KG1 (cell line): ENCODE measurements at regions not wholly inside any gene's neighbourhood (a gene's known extent, or its start where the extent isn't known, plus 50 kb on each side); places are given as distances from the start of the nearest gene placed in this dataset.

Experiments used
- DNase-seq: peaks from one replicate; lab custom pipeline; 2025; lab: John Stamatoyannopoulos, UW

DNA sequence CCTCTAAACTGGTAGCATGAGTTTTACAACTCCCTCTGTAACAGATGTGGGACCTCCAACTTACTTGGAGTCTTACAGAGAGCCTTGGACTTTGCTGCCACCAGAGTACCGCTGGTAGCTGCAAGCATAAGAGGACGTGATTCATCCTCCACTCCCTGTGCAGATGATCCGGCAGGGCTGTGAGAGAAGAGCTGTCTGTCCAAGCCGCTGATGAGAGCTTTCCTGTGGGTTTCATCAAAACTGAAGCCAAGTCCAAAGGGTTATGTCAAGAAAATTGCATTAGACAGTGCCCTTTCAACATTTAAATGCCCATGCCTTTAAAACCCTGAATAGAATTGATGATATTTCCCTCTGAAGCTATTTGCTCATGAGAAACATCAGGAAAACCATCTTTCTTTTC is 85.8 kb downstream of the LLPH start:
- DNase-seq: no peak

GRCh38 chr12:66043035-66043434 is 87.5 kb downstream of the LLPH start:
- DNase-seq: no peak

DNA sequence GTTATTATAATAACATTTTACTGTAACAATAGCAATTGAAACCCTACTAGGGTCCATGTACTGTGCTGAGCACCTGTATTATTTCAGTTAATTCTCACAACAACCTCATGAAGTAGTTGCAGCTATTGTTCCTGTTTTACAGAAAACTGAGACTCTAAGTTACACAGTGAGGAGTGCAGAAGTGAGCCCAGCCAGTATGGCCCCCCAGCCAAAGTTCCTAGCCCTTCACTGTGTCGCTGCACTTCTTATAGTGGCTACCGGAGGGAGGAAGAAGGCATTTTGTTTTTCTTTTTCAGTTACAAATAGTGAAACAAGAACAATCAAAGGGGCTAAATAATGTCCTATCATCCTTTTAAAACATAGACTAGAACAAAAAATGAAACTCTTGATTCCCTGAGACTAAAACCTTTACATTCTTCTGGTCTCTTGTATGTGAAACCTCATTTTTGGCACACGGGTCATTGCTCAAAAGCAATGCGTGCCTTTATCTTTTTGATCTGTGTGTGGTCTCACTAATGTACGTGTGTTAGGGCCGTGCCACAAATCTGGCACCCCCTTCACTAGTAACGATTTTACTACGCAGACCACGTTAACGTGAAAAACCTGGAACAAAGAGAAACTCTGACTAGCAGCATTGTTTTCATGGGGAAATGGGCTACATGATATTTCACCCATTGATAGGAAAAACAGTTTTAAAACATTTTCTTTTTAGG is 88.7 kb downstream of the LLPH start:
- DNase-seq: no peak

- no peak for DNase-seq
Observed at GRCh38 chr12:66036317-66036716, 94.2 kb downstream of the LLPH start.

- DNase-seq: peak; percentile 28
Observed at GRCh38 chr12:66035288-66035966, 95.1 kb downstream of the LLPH start.

DNA sequence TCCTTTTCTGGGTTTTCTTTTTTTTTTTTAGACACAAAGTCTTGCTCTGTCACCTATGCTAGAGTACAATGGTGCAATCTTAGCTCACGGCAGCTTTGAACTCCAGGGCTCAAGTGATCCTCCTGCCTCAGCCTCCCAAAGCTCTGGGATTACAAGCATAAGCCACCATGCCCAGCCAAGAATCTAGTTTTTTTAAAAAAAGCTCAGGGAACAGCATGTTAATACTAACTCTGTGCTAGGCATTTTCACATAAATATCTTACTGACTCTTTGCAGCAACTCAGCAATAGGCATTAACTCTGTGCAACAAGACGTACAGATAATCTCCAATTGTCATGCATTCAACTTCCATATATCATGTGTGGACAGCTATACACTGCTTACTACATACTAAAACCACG is 97.4 kb downstream of the LLPH start:
- DNase-seq: no peak

DNA sequence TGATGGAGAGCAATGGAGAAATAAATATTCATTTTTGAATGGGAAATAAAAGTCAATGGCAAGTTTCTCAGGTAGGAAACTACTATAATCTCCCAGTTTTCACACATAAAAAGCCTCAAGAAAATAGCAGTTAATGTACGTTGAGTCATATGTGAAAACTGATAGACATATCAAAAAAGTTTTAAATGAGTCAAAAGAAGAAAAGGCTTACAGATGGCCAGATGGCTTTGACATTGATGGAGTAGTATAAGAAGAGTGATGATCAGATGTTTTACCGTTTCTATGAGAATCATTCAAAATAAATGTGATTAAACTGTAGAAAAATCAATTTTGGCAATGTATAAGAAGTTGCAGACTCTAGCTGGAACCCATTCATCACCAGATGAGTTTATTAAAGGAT is 97.8 kb downstream of the LLPH start:
- DNase-seq: no peak

DNA sequence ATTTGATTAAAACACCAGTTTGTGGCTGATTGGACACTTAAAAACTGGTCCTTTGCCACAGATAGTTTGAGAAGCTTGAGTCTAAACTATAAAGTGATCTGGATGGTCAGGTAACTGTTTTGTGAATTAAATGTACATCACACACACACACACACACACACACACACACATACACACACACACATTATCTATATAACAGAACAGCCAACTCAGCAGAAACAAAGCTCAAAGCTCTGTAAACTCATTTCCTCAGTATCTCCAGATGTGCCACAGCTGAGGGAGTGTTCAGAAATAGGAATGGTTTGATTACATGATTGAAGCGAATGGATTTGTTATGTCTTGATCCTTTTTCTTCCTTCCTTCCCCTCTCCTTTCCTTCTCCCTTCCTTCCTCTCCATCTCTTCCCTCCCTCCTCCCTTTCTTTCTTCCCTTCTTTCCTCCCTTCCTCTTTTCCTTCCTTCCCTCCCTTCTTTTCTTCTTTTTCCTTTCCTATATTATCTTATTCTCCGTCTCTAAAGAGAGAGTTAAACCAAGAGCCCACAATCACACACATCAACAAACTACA is 100.3 kb downstream of the LLPH start:
- no peak for DNase-seq

- no peak for DNase-seq
Observed at GRCh38 chr12:66028390-66028789, 102.2 kb downstream of the LLPH start.

GRCh38 chr12:66025477-66025876 is 105.1 kb downstream of the LLPH start:
- DNase-seq: no peak

GRCh38 chr12:66024949-66025348 is 105.6 kb downstream of the LLPH start:
- no peak for DNase-seq

DNA sequence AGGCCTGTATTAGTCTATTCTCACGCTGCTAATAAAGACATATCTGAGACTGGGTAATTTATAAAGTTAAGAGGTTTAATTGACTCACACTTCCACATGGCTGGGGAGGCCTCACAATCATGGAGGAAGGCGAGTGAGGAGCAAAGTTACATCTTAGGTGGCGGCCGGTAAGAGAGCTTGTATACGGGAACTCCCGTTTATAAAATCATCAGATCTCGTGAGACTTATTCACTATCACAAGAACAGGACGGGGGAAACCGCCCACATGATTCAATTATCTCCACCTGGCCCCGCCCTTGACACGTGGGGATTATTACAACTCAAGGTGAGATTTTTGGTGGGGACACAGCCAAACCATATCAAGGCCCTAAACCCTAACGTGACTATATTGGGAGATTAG is 110.1 kb downstream of the LLPH start:
- DNase-seq: no peak

GRCh38 chr12:66017736-66018135 is 112.8 kb downstream of the LLPH start:
- DNase-seq: no peak
